ENCODE measurements at regions not wholly inside any gene's neighbourhood (a gene's known extent, or its start where the extent isn't known, plus 50 kb on each side); places are given as distances from the start of the nearest gene placed in this dataset.
"Not testable (repeated sequence)": the region's sequence is repeated elsewhere in the genome, so short reads cannot be mapped to it uniquely, and the experiment has no call there.

- not testable (repeated sequence) for FAIRE-seq
Measured at GRCh38 chr5:71822065-71822464, 103.0 kb downstream of the CARTPT start.

- FAIRE-seq = no peak
Measured at GRCh38 chr5:71825992-71826391, 106.9 kb downstream of the CARTPT start.

GRCh38 chr5:71828291-71829040 is 109.4 kb downstream of the CARTPT start:
- no peak for FAIRE-seq

GRCh38 chr5:71829206-71829605 is 110.1 kb downstream of the CARTPT start:
- FAIRE-seq = no peak

- no peak for FAIRE-seq
Measured at GRCh38 chr5:71830681-71831539, 111.8 kb downstream of the CARTPT start.

- no peak for FAIRE-seq
Measured at GRCh38 chr5:71832812-71833715, 114.0 kb downstream of the CARTPT start.

- FAIRE-seq = no peak
Measured at GRCh38 chr5:71834601-71835000, 115.5 kb downstream of the CARTPT start.

GRCh38 chr5:71836084-71836483 is 117.0 kb downstream of the CARTPT start:
- no peak for FAIRE-seq

- no peak for FAIRE-seq
Measured at GRCh38 chr5:71836559-71837112, 117.6 kb downstream of the CARTPT start.

GRCh38 chr5:71838286-71838685 is 119.2 kb downstream of the CARTPT start:
- FAIRE-seq = no peak

- no peak for FAIRE-seq
Measured at GRCh38 chr5:71839096-71839884, 120.2 kb downstream of the CARTPT start.

- no peak for FAIRE-seq
Measured at GRCh38 chr5:71841107-71841506, 122.0 kb downstream of the CARTPT start.

- FAIRE-seq = no peak
Measured at GRCh38 chr5:71843111-71843510, 124.0 kb downstream of the CARTPT start.

GRCh38 chr5:71844862-71845261 is 125.8 kb downstream of the CARTPT start:
- FAIRE-seq = no peak

GRCh38 chr5:71859515-71859914 is 140.4 kb downstream of the CARTPT start:
- no peak for FAIRE-seq

- FAIRE-seq = no peak
Measured at GRCh38 chr5:71860048-71860447, 141.0 kb downstream of the CARTPT start.

GRCh38 chr5:71861682-71862081 is 142.6 kb downstream of the CARTPT start:
- no peak for FAIRE-seq

- FAIRE-seq = no peak
Measured at GRCh38 chr5:71862087-71862486, 143.0 kb downstream of the CARTPT start.

- no peak for FAIRE-seq
Measured at GRCh38 chr5:71862507-71863060, 143.5 kb downstream of the CARTPT start.

GRCh38 chr5:71864730-71865601 is 145.9 kb downstream of the CARTPT start:
- FAIRE-seq = no peak

Measured in A204.1 (cell line).